ENCODE measurements at regions not wholly inside any gene's neighbourhood (a gene's known extent, or its start where the extent isn't known, plus 50 kb on each side); places are given as distances from the start of the nearest gene placed in this dataset.

GRCh38 chr7:106166651-106167342 is 54.7 kb upstream of the SYPL1 start:
- DNase-seq (ENCODE audit: extremely low read depth, low read depth) = peak; percentile 52
- TF ChIP-seq CTCF (IDR thresholded peaks at IDR 0.05; ENCODE audit: low read depth, low read length, missing control alignments) = peak; percentile 74
- no peak overlapping the region for H3K4me3 ChIP-seq (replicated peaks; ENCODE audit: low read depth, low read length)

GRCh38 chr7:106165337-106165736 is 53.2 kb upstream of the SYPL1 start:
- DNase-seq (ENCODE audit: extremely low read depth, low read depth) = no peak
- H3K4me3 ChIP-seq (replicated peaks; ENCODE audit: low read depth, low read length) = no peak overlapping the region
- no peak for TF ChIP-seq CTCF (IDR thresholded peaks at IDR 0.05; ENCODE audit: low read depth, low read length, missing control alignments)

GRCh38 chr7:106163257-106163656 is 51.1 kb upstream of the SYPL1 start:
- no peak overlapping the region for H3K4me3 ChIP-seq (replicated peaks; ENCODE audit: low read depth, low read length)
- no peak for DNase-seq (ENCODE audit: extremely low read depth, low read depth)
- no peak for TF ChIP-seq CTCF (IDR thresholded peaks at IDR 0.05; ENCODE audit: low read depth, low read length, missing control alignments)
